Prostate gland (tissue), 2 donors: ENCODE measurements at regions not wholly inside any gene's neighbourhood (a gene's known extent, or its start where the extent isn't known, plus 50 kb on each side); places are given as distances from the start of the nearest gene placed in this dataset.

Source experiments
- DNase-seq: peaks from one replicate; pipeline ENCODE4 v3.0.0-alpha.2; 2019; ENCODE audit warnings: low spot score
- H3K27ac ChIP-seq, 2 donors: fragments of 200-600 bp; sonication (generic); 2 replicates each; pipeline ENCODE4 v1.5.1; 2017 to 2019
- H3K27me3 ChIP-seq: fragments of 200-600 bp; sonication (generic); replicated peaks from 2 replicates; pipeline ENCODE4 v1.5.1; 2019; ENCODE audit not compliant: insufficient read depth
- H3K36me3 ChIP-seq, 2 donors: fragments of 200-600 bp; sonication (generic); 1 replicate in 1 of 2; 2 replicates in 1 of 2; pipeline versions ENCODE4 v1.5.1 to v1.8.1; 2017 to 2019
- H3K4me1 ChIP-seq: fragments of 200-600 bp; sonication (generic); replicated peaks from 2 replicates; pipeline ENCODE4 v1.5.1; 2019
- H3K4me3 ChIP-seq, 2 donors: fragments of 200-600 bp; sonication (generic); 2 replicates each; pipeline ENCODE4 v1.5.1; 2017 to 2019
- H3K9me3 ChIP-seq: fragments of 200-600 bp; sonication (generic); 2 replicates; pipeline ENCODE4 v1.5.1; 2017
- CTCF ChIP-seq, 4 experiments: fragments of 200-600 bp in 2 of 4; fragments of 450-650 bp in 2 of 4; sonication (generic) in 2 of 4; IDR thresholded peaks; 1 replicate in 3 of 4; 2 replicates in 1 of 4; pipeline ENCODE4 v1.5.1; 2016 to 2019; ENCODE audit warnings: antibody characterized with exemption in 4 of 4, mild to moderate bottlenecking in 2 of 4, moderate library complexity in 2 of 4
- POLR2A ChIP-seq: fragments of 450-650 bp; IDR thresholded peaks from one replicate; pipeline ENCODE4 v1.6.1; 2016; ENCODE audit warnings: antibody characterized with exemption, mild to moderate bottlenecking
- POLR2AphosphoS5 ChIP-seq: sonication (generic); formaldehyde crosslinking; IDR thresholded peaks from one replicate; pipeline ENCODE4 v1.6.1; 2017; ENCODE audit warnings: antibody characterized with exemption
- WGBS: methylation state at CpG from one replicate; pipeline ENCODE4 v1.1.5; 2018; 5-methylcytosine and 5-hydroxymethylcytosine counted together
- intact Hi-C: fragments of 100-400 bp; cut with DNase I; formaldehyde crosslinking; loops from one replicate; pipeline ENCODE4 v1.14.2; 2022

DNA sequence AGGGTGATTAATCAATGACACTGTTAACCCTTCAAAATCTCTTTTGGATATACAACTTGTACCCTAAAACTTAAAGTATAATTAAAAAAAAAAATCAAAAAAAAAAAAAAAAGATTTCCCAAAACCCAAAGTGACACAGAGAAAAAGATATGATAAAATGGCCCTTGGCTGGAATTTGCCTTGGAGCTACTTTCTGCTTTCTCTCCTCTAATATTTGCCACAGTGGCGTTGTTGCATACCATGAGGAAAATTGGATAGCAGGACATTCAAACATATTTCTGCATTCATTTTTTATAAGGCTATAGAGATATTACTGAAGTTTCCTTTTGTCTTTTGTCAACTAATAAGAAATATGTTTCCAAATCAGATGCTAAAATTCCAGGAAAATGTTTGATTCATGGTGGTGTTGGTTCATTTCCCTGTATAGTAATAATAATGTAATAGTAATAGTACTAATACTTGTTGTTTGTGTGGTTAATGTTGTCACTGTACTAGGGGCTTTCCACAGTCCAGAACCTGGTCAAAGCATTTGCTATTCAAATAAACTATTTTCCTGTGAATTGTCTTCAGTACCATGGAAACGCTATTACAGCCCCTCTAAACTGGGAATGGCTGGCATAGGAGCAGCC is 441.3 kb upstream of the THBS1 start:
- TF ChIP-seq POLR2A, result no peak
- TF ChIP-seq POLR2AphosphoS5, result no peak
- TF ChIP-seq CTCF (IDR thresholded peaks at IDR 0.05), result no peak
- intact Hi-C loops, result no loop called here
- no peaks in the 10 kb centered on the region for H3K9me3 ChIP-seq
- H3K36me3 ChIP-seq, result no peaks in the 10 kb centered on the region
- WGBS, result 82% methylated on average over 2 of the region's 2 CpGs
- H3K4me1 ChIP-seq, result no peaks in the 10 kb centered on the region
- no peak overlapping the region for H3K4me3 ChIP-seq
- no peak overlapping the region for H3K27ac ChIP-seq
- no peaks in the 10 kb centered on the region for H3K27me3 ChIP-seq
- DNase-seq, result no peak

DNA sequence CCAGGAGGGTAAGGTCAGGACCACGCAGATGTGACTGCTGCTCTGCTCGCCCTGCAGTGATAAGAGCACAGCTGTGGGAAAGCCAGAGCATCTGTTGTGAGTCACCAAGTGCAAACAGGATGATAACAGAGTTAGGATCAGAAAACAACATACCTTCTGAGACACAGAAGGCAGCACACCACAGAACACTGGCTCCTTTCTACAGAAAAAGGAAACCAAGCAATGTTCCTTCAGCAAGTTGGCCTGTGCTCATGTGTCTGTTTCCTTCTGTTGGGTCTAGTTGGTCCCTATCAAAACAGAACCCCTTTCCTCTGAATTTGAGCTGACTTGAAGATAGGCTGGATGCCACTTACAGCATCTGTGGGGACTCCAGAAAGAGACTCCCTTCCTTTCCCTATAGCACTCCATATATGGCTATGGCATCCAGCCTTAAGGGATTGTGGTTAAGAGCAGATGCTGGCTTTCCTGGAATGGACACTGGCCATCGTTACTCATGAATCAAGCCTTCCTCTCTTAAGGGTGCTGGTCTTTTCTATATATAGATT is 440.7 kb upstream of the THBS1 start:
- WGBS, result 82% methylated on average over 3 of the region's 3 CpGs
- Histone ChIP-seq H3K4me1 (no peaks in the 10 kb centered on the region), H3K36me3 (no peaks in the 10 kb centered on the region), H3K27ac (no peak overlapping the region), H3K4me3 (no peak overlapping the region), H3K9me3 (no peaks in the 10 kb centered on the region), H3K27me3 (no peaks in the 10 kb centered on the region)
- intact Hi-C loops, result no loop called here
- TF ChIP-seq POLR2AphosphoS5 (no peak), CTCF (IDR thresholded peaks at IDR 0.05) (no peak), POLR2A (no peak)
- no peak for DNase-seq

DNA sequence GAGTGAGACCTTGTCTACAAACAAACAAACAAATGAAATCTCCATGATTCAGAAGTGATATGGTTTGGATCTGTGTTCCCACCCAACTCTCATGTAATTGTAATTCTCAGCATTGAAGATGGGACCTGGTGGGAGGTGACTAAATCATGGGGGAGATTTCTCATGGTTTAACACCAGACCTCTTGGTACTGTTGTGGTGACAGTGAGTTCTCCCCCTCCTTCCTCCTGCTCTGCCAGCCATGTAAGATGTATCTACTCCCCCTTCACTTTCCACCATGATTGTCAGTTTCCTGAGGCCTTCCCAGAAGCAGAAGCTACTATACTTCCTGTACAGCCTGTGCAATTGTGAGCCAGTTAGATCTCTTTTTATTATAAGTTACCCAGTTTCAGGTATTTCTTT is 438.4 kb upstream of the THBS1 start:
- DNase-seq, result no peak
- intact Hi-C loops, result no loop called here
- no peaks in the 10 kb centered on the region for H3K27me3 ChIP-seq
- no peaks in the 10 kb centered on the region for H3K4me1 ChIP-seq
- no peak for TF ChIP-seq POLR2A
- no peak for TF ChIP-seq POLR2AphosphoS5
- TF ChIP-seq CTCF (IDR thresholded peaks at IDR 0.05), result no peak
- H3K4me3 ChIP-seq, result no peak overlapping the region
- no peaks in the 10 kb centered on the region for H3K9me3 ChIP-seq
- no peak overlapping the region for H3K27ac ChIP-seq
- H3K36me3 ChIP-seq, result no peaks in the 10 kb centered on the region

DNA sequence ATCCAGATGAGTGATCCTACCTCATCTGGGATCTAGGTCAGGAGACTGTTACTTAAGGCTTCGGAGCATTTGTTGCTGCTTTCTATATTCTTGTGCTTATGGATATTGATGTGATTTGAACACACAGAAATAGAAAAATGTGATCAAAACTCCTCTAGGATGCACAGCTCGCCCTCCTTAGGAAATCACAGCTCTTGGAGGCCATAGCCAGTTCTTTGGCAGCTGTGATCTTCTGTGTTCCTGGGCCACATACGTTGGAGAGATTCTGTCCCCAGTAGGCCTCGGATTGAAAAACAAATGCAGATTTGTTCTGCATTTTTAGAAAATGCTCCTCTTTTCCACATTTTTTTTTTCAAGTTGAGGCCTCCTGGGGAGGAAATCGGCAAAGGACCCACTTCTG is 437.4 kb upstream of the THBS1 start:
- H3K4me1 ChIP-seq, result no peaks in the 10 kb centered on the region
- H3K36me3 ChIP-seq, result no peaks in the 10 kb centered on the region
- H3K27ac ChIP-seq, result no peak overlapping the region
- 94% methylated on average over 5 of the region's 5 CpGs for WGBS
- H3K4me3 ChIP-seq, result no peak overlapping the region
- no peak for DNase-seq
- H3K9me3 ChIP-seq, result no peaks in the 10 kb centered on the region
- intact Hi-C loops, result no loop called here
- TF ChIP-seq CTCF (IDR thresholded peaks at IDR 0.05) (no peak), POLR2AphosphoS5 (no peak), POLR2A (no peak)
- no peaks in the 10 kb centered on the region for H3K27me3 ChIP-seq

GRCh38 chr15:39144051-39144450 is 436.8 kb upstream of the THBS1 start:
- H3K4me3 ChIP-seq, result no peak overlapping the region
- WGBS, result 95% methylated on average over 2 of the region's 2 CpGs
- TF ChIP-seq POLR2AphosphoS5, result no peak
- no peak for TF ChIP-seq CTCF (IDR thresholded peaks at IDR 0.05)
- TF ChIP-seq POLR2A, result no peak
- no peaks in the 10 kb centered on the region for H3K4me1 ChIP-seq
- no peak for DNase-seq
- no peak overlapping the region for H3K27ac ChIP-seq
- no peaks in the 10 kb centered on the region for H3K27me3 ChIP-seq
- intact Hi-C loops, result no loop called here
- no peaks in the 10 kb centered on the region for H3K36me3 ChIP-seq
- H3K9me3 ChIP-seq, result no peaks in the 10 kb centered on the region
